Upper lobe of left lung (tissue), 6 donors: ENCODE measurements at regions not wholly inside any gene's neighbourhood (a gene's known extent, or its start where the extent isn't known, plus 50 kb on each side); places are given as distances from the start of the nearest gene placed in this dataset.

Source experiments
- ATAC-seq, 2 donors: fragments of 200-7000 bp; cut with Tn5 transposase; one replicate each; pipeline ENCODE4 v1.9.1; 2022; ENCODE audit warnings: mild to moderate bottlenecking in 2 of 2, moderate library complexity in 2 of 2; ENCODE audit not compliant: low FRiP score in 2 of 2
- DNase-seq, 2 donors: peaks; one replicate each; pipeline ENCODE4 v3.0.0-alpha.2; 2019 to 2020
- H3K27ac ChIP-seq, 4 donors: fragments of 200-600 bp; sonication (generic); one replicate each; pipeline ENCODE4 v1.5.1; 2016 to 2019
- H3K27me3 ChIP-seq, 4 donors: fragments of 200-600 bp; sonication (generic); one replicate each; pipeline ENCODE4 v1.5.1; 2017 to 2019
- H3K36me3 ChIP-seq, 4 donors: fragments of 200-600 bp; sonication (generic); one replicate each; pipeline ENCODE4 v1.5.1; 2016 to 2019
- H3K4me1 ChIP-seq, 4 donors: fragments of 200-600 bp; sonication (generic); one replicate each; pipeline ENCODE4 v1.5.1; 2018 to 2019
- H3K4me3 ChIP-seq, 4 donors: fragments of 200-600 bp; sonication (generic); one replicate each; pipeline ENCODE4 v1.5.1; 2017 to 2019; ENCODE audit warnings: mild to moderate bottlenecking in 2 of 4, moderate library complexity in 1 of 4
- H3K9me3 ChIP-seq, 4 donors: fragments of 200-600 bp; sonication (generic); one replicate each; pipeline ENCODE4 v1.5.1; 2018 to 2019
- EP300 ChIP-seq, 4 donors: sonication (generic); formaldehyde crosslinking; IDR thresholded peaks; one replicate each; pipeline ENCODE4 v1.5.1; 2017; ENCODE audit warnings: antibody characterized with exemption in 4 of 4, control low read depth in 2 of 4
- POLR2A ChIP-seq, 4 donors: fragments of 450-650 bp; IDR thresholded peaks; one replicate each; pipeline ENCODE4 v1.5.1; 2016 to 2017; ENCODE audit warnings: antibody characterized with exemption in 4 of 4, mild to moderate bottlenecking in 2 of 4
- POLR2AphosphoS5 ChIP-seq, 2 donors: sonication (generic); formaldehyde crosslinking; IDR thresholded peaks; one replicate each; pipeline ENCODE4 v1.5.1; 2017; ENCODE audit warnings: antibody characterized with exemption in 2 of 2
- WGBS, 2 donors: methylation state at CpG; one replicate each; pipeline ENCODE4 v1.1.5; 2017 to 2018; 5-methylcytosine and 5-hydroxymethylcytosine counted together
- TF ChIP-seq, protein P1 (sequence below), 6 experiments: fragments of 450-650 bp in 4 of 6; fragments of 200-600 bp in 2 of 6; sonication (generic) in 2 of 6; IDR thresholded peaks; one replicate each; pipeline ENCODE4 v1.5.1; 2016 to 2019; ENCODE audit warnings: antibody characterized with exemption in 6 of 6
- donor health status: DM: no; HTN: no; CAD: no; lungs with moderate emphysema.
- donor health status: DM: no; HTN: yes; CAD: no; lungs with severe emphysema.

DNA sequence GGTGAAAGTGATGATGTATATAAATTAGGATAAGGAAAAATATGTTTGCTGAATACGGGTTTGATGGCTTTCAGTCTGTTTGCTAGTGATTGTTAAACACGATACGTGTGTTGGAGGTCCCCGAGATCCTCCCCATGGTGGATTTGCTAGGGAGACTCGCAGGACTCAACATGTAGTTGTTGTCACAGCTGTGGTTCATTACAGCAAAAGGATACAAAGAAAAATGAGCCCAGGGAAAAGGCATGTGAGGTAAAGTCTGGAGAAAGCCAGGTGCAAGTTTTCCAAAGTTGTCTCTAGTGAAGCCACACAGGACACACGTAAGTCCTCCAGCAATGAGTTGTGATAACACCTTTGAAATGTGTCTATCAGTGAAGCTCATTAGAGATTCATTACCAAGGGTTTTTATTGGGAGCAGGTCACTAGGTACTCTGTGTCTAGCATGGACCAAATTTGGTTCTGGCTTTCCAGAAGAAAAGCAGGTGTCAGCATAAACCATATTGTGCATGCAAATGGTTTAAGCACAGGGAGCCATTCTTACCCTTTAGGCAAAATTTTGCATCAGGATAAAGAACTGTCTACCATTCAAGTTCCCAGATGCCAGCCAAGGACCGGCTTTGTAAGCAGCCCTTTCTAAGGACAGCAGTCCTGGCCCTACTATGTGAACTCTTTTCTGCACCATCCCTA, 215.2 kb upstream of the WSCD1 start:
- TF ChIP-seq, protein P1, sequence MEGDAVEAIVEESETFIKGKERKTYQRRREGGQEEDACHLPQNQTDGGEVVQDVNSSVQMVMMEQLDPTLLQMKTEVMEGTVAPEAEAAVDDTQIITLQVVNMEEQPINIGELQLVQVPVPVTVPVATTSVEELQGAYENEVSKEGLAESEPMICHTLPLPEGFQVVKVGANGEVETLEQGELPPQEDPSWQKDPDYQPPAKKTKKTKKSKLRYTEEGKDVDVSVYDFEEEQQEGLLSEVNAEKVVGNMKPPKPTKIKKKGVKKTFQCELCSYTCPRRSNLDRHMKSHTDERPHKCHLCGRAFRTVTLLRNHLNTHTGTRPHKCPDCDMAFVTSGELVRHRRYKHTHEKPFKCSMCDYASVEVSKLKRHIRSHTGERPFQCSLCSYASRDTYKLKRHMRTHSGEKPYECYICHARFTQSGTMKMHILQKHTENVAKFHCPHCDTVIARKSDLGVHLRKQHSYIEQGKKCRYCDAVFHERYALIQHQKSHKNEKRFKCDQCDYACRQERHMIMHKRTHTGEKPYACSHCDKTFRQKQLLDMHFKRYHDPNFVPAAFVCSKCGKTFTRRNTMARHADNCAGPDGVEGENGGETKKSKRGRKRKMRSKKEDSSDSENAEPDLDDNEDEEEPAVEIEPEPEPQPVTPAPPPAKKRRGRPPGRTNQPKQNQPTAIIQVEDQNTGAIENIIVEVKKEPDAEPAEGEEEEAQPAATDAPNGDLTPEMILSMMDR (IDR thresholded peaks at IDR 0.05) = no peak
- TF ChIP-seq EP300 (IDR thresholded peaks at IDR 0.05) (no peak), POLR2A (IDR thresholded peaks at IDR 0.05) (no peak), POLR2AphosphoS5 (IDR thresholded peaks at IDR 0.05) (no peak)
- Histone ChIP-seq H3K27ac (no peak overlapping the region), H3K9me3 (no peaks in the 10 kb centered on the region), H3K36me3 (no peaks in the 10 kb centered on the region), H3K4me1 (no peaks in the 10 kb centered on the region), H3K4me3 (no peak overlapping the region), H3K27me3 (no peaks in the 10 kb centered on the region)
- DNase-seq (no peak), ATAC-seq (no peak)
- WGBS, 2 donors = 70 to 79% methylated on average over 7 of the region's 7 CpGs

DNA sequence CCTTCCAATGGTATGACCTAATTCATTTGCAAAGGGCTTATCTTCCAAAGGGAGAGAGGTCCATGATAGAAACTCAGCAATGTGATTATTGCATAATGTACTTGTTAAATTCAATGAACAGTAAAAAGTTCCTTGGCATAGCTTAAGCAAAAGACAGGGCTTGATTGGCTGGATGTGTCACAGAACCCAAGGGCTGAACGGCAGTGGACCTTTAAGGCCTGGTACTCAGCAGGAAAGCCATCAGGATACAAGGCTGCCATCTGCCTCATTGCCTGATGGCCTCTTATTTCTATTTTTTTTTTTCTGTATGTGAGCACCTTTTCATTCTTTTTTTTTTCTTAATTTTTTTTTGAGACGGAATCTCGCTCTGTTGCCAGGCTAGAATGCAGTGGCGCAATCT, 208.9 kb upstream of the WSCD1 start:
- no peak for TF ChIP-seq POLR2AphosphoS5 (IDR thresholded peaks at IDR 0.05)
- TF ChIP-seq EP300 (IDR thresholded peaks at IDR 0.05) = no peak
- TF ChIP-seq, protein P1 (IDR thresholded peaks at IDR 0.05) = no peak
- Histone ChIP-seq H3K27ac (no peak overlapping the region), H3K9me3 (no peaks in the 10 kb centered on the region), H3K27me3 (no peaks in the 10 kb centered on the region), H3K36me3 (no peaks in the 10 kb centered on the region), H3K4me3 (no peak overlapping the region), H3K4me1 (no peaks in the 10 kb centered on the region)
- ATAC-seq (no peak), DNase-seq (no peak)
- 45 to 69% methylated on average over 4 of the region's 4 CpGs for WGBS, 2 donors

DNA sequence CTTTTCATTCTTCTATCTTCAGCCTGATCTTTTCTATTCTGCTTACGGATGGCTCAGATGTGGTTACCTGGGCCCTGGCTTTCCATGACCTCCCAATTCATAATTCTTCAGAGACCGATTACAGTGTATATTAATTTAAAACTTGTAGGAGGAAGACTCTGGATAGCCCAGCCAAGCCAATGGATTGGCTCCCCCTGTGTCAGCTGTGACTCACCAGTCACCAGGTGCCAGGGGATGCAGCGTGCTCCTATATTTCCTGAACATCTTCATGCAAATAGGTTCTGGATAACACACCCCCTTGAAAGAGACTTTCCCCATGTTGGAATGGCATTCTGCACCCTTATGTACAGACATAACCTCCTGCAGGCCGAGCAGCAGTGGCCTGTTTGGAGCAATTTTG, 208.3 kb upstream of the WSCD1 start:
- 91 to 92% methylated on average over 3 to 4 of the region's 4 CpGs for WGBS, 2 donors
- ATAC-seq (no peak), DNase-seq (no peak)
- no peak overlapping the region for H3K27ac ChIP-seq
- H3K36me3 ChIP-seq = no peaks in the 10 kb centered on the region
- no peak overlapping the region for H3K4me3 ChIP-seq
- no peaks in the 10 kb centered on the region for H3K4me1 ChIP-seq
- no peaks in the 10 kb centered on the region for H3K9me3 ChIP-seq
- H3K27me3 ChIP-seq = no peaks in the 10 kb centered on the region
- TF ChIP-seq, protein P1 (IDR thresholded peaks at IDR 0.05) = no peak
- TF ChIP-seq EP300 (IDR thresholded peaks at IDR 0.05) (no peak), POLR2A (IDR thresholded peaks at IDR 0.05) (no peak), POLR2AphosphoS5 (IDR thresholded peaks at IDR 0.05) (no peak)

DNA sequence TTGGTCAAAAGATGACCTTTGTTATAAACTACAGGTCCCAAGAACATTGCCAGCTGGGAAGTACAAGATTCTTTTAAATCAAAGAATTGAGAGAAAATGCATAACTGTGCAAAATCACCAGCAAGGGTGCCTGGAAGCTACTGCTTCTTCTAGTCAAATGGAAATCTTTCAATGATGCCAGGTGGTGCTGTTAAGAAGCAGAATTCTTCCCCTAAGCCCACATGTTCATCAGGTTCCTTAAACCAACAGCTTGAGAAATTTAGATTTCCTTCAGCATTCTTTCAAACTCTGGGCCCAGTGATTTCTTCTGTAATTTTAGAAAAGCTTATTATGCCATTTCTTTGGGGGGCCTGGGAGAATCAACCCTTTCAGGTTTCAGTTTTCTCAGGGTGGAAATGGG, 207.8 kb upstream of the WSCD1 start:
- Histone ChIP-seq H3K4me3 (no peak overlapping the region), H3K4me1 (no peaks in the 10 kb centered on the region), H3K27ac (no peak overlapping the region), H3K9me3 (no peaks in the 10 kb centered on the region), H3K27me3 (no peaks in the 10 kb centered on the region), H3K36me3 (no peaks in the 10 kb centered on the region)
- TF ChIP-seq EP300 (IDR thresholded peaks at IDR 0.05) (no peak), POLR2A (IDR thresholded peaks at IDR 0.05) (no peak), POLR2AphosphoS5 (IDR thresholded peaks at IDR 0.05) (no peak)
- TF ChIP-seq, protein P1 (IDR thresholded peaks at IDR 0.05) = no peak
- no peak for ATAC-seq
- no peak for DNase-seq
